ENCODE measurements at regions not wholly inside any gene's neighbourhood (a gene's known extent, or its start where the extent isn't known, plus 50 kb on each side); places are given as distances from the start of the nearest gene placed in this dataset.
"Not testable (repeated sequence)": the region's sequence is repeated elsewhere in the genome, so short reads cannot be mapped to it uniquely, and the experiment has no call there.

GRCh38 chr12:131214936-131215335 is 261.2 kb downstream of the ADGRD1 start:
- DNase-seq (ENCODE audit: low read depth), result not testable (repeated sequence)

- DNase-seq (ENCODE audit: low read depth), result not testable (repeated sequence)
Measured at GRCh38 chr12:131216587-131216986, 262.9 kb downstream of the ADGRD1 start.

DNA sequence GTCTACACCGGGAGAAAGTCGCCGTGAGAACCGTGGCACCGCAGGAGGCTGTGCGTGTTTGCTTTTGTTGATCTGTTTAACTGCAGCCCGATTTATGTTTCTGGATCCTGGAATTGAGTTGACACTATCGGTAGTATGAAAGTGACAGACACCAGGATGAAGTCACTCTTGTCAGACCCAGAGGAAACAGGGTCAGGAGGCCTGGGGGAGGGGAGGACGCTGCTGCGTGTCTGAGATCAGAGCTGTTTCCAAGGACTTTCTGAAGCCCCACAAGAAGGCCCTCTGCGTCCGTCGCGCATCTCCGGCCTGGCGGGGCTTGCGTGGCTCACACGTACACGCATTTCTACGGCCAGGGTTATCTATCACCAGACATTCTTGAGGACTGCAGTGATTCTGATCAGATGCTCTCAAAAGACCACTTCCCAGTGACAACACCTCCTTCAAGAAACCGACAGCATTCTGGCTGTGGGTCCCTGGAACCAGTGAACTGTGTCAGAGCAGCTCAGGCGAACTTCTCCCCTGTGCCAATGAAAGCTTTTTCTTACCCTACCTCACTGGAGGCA is 263.4 kb downstream of the ADGRD1 start:
- no peak for DNase-seq (ENCODE audit: low read depth)

- DNase-seq (ENCODE audit: low read depth), result no peak
Measured at GRCh38 chr12:131218026-131218922, 264.6 kb downstream of the ADGRD1 start.

- no peak for DNase-seq (ENCODE audit: low read depth)
Measured at GRCh38 chr12:131218923-131219669, 265.4 kb downstream of the ADGRD1 start.

GRCh38 chr12:131219670-131220330 is 266.1 kb downstream of the ADGRD1 start:
- no peak for DNase-seq (ENCODE audit: low read depth)

- DNase-seq (ENCODE audit: low read depth), result no peak
Measured at GRCh38 chr12:131220331-131220685, 266.6 kb downstream of the ADGRD1 start.

DNA sequence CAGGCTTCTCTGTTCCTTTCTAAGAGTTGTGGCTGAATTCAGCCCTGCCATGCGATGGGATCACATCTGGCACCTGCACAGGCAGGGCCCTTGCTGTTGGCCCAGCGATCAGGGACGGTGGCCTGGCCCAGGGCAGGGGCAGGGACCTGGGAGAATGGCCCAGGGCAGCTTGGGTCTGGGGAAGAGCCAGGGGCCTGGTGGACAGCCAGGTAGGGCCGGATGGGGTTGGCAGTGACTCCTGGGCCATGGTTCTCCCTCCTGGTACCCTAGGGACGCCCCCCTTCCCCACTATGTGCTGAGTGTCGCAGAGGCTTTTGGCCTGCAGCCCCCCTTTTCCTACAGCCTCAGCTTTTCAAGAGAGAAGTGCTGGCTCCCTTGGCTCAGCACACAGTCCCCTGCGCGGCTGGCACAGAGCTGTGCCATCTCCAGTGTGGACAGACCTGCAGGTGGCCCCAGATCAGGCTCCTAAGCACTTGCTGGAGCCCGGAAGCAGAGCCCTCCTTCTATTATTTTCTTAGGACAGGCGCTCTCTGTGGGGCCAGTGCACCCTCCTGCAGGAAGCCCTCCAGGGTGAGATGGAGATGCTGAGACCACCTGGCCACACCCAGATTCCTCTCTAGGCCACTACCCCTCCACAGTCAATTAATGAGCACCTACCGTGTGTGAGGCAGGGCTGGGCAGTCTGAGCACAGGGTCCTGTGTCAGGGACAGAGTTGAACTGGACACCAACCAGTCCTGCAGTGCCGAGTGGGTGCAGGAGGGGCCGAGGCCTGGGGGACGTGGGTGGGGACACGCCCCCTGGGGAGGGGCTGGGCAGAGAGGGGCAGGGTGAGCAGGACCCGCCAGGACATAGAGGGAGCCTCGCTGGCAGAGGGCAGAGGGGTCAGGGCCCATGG is 267.6 kb downstream of the ADGRD1 start:
- DNase-seq (ENCODE audit: low read depth), result no peak

- DNase-seq (ENCODE audit: low read depth), result no peak
Measured at GRCh38 chr12:131221957-131222328, 268.2 kb downstream of the ADGRD1 start.

DNA sequence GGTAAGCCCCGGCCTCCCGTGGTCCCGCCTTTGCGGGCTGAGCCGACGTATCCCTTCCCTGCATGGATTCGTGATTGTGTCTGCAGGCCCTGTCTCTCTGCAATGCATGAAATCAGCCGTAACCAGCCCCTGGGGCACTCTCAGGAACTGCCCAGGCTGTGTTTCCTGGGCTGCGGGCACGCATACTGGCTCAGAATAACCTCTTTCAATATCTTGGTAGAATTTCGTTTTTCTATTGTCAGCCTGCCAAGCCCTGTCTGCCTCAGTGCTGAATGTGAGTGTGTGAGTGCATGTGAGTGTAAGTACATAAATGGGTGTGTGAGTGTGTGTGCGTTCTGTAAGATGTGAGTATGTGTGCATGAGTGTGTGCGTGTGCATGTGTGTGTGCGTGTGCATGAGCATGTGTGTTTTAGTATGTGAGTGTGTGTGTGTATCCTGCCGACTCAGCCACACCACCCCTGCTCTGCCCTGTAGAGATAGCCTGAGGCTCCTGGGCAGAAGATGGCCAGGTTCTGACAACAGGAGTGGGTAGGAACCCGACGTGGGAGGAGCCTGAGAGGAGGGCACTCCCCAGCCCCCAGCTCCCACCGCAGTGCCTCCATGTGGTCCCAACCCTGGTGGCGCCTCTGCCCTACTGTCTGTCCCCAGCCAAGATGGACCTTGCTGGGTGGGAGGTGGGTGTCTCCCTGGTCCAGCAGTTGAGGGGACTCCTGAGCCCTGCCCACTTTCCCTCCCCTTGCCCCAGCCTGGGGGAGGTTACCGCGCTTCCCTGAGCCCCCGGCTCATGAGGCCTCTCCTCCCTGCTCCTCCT is 268.8 kb downstream of the ADGRD1 start:
- DNase-seq (ENCODE audit: low read depth), result no peak

DNA sequence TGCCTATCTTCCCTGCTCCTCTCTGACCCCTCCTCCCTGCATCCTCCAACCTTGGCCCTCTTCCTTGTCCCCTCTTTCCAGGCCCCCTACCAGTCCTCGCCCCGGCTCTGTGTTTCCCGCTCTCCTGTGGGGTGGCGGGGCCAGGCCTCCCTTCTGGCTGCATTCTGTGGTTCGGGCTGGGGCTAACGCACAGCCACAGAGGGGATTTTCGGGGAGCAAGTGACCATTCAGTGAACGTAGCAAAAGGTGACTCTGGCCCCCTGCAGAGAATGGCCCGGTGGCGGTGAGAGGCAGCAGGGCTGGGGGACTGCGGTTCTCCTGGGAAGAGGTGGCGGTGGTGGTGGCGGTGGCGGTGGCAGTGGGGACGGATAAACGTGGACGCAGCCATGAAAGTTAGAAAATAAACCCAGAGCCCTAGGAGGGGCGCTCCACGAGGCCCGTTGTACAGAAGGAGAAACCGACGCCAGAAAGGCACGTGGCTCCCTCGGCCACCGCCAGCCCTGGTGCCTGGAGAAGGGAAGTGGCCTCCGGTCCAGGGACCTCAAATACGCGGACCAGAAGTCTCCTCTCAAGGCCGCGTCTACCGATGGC is 269.6 kb downstream of the ADGRD1 start:
- DNase-seq (ENCODE audit: low read depth), result no peak

- DNase-seq (ENCODE audit: low read depth), result no peak
Measured at GRCh38 chr12:131223791-131224225, 270.1 kb downstream of the ADGRD1 start.

DNA sequence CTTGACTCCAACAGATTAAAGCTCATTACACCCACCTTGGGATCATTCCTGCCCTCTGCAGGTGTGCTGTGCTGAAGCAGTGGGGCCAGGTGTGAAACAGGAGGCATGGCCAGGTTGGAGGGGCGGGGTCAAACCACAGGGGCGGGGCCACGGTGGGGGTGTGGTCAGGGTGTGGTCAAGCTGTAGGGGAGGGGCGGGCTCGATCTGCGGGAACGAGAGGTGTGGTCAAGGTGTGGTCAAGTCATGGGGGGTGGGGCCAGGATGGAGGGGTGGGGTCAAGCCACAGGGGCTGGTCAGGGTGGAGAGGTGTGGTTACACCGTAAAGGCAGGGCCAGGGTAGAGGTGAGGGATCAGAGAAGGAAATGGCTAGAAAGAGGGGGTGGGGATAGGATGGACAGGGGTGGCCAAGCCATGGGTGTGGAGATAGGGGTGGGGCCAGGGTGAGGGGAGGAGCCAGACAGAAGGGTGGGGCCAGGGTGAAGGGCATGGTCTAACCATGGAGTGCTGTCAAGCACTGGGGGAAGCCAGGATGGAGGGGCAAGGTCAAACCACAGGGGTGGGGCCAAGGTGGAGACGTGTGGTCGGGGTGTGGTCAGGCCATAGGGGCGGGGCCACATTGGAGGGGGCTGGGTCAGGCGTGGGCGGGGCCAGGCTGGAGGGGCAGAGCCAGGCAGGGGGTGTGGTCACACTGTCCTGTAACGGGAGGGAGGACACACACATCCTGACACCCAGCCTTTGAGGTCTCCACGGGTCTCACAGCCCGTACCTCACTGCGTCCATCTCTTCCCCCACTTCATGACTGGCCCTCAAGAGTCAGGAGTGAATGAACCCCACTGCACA is 270.7 kb downstream of the ADGRD1 start:
- DNase-seq (ENCODE audit: low read depth), result not testable (repeated sequence)

DNA sequence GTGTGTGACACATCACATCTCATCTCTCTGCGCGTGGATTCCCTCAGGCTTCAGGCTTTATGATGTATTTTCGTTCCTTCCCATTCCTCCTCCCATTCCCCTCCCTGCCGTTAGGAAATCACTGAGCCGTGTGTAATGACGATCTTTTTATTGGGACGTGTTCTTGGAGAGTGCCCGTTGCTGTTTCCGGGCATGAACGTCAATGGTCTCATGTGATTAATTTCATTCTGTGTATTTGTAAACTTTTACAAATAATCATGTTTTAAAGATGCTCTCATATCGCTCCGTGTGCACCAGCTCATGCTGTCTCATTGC is 271.3 kb downstream of the ADGRD1 start:
- DNase-seq (ENCODE audit: low read depth), result not testable (repeated sequence)

DNA sequence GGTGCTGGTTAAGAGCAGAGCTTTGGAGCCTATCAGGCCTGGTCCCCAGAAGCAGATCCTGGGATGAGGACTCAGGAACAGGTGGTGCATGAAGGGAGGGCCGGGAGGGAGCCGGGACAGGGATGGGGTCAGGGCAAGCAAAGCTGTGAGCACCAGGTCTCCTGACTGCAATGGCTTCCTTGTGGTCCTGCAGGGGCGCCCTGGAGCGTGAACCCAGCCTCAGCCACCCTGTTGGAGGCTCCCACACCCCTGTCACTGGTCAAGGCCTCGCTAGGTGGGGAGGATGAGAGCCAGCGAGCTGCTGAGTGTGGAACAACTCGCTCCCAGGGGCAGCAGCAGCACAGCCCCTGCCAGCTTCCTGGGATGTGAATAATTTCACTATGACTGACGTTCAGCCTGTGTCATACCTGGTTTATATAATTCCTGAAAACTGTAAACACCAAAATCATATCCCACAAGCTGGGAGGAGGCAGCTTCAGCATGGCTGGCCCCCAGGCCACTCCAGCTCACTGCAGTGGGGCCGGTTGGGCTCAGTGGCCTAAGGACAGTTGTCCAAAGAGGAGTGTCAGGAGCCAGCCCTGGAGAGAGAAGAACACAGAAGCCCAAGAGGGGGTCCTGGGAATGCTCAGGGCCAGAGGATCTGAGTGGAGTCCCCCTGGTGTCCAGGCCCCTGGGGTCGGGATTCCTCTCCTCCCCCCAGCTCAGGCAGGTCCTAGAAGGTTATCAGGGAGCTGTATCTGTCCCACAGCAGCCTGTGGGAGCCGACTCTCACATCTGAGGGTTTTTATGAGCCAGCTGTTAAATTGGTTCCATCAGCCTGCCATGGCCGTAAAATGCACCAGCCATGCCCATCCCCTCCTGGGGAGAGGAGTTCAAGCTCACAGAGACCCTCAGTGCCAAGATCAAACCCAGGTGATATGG is 272.9 kb downstream of the ADGRD1 start:
- DNase-seq (ENCODE audit: low read depth), result no peak

- DNase-seq (ENCODE audit: low read depth), result not testable (repeated sequence)
Measured at GRCh38 chr12:131227641-131228040, 273.9 kb downstream of the ADGRD1 start.

DNA sequence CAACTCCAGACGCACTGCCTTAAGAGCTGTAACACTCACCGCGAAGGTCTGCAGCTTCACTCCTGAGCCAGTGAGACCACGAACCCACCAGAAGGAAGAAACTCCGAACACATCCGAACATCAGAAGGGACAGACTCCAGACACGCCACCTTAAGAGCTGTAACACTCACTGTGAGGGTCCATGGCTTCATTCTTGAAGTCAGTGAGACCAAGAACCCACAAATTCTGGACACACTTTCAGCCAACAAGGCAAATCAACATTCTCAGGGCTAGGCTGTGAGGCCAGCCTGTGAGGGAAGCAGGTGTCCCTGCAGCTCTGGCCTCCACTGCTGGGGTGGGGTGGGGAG is 275.3 kb downstream of the ADGRD1 start:
- DNase-seq (ENCODE audit: low read depth), result not testable (repeated sequence)

Data from EH (cell line).